BJ (cell line): ENCODE measurements at regions not wholly inside any gene's neighbourhood (a gene's known extent, or its start where the extent isn't known, plus 50 kb on each side); places are given as distances from the start of the nearest gene placed in this dataset.

Source experiments
- CTCF ChIA-PET: fragments of 350-600 bp; formaldehyde crosslinking; extraction: SDS; loops from one replicate; lab custom pipeline; 2021; ENCODE audit warnings: antibody characterized with exemption, inconsistent platforms; lab: Yijun Ruan, JAX
- POLR2A ChIA-PET: fragments of 300-600 bp; sonication (Branson Sonifier 250); formaldehyde crosslinking; extraction: SDS; loops from one replicate; lab custom pipeline; 2021; ENCODE audit warnings: antibody characterized with exemption; lab: Charles Lee
- DNase-seq: peaks from one replicate; pipeline ENCODE4 v3.0.0-alpha.2; 2011; ENCODE audit warnings: low read depth
- H3K27me3 ChIP-seq: 2 replicates; pipeline ENCODE4 v1.6.0; 2011; ENCODE audit warnings: low read length; ENCODE audit not compliant: control insufficient read depth, insufficient read depth
- H3K36me3 ChIP-seq: 2 replicates; pipeline ENCODE4 v1.5.1; 2011; ENCODE audit warnings: low read length; ENCODE audit not compliant: control insufficient read depth, insufficient read depth
- H3K4me3 ChIP-seq: 2 replicates; pipeline ENCODE4 v1.5.1; 2011; ENCODE audit warnings: low read depth, mild to moderate bottlenecking, control low read depth, low read length
- TF ChIP-seq, protein P1 (sequence below): IDR thresholded peaks from 2 replicates; pipeline ENCODE4 v1.5.1; 2011; ENCODE audit warnings: low read depth, mild to moderate bottlenecking, control low read depth, inconsistent platforms, low read length, moderate library complexity; ENCODE audit not compliant: insufficient read depth

DNA sequence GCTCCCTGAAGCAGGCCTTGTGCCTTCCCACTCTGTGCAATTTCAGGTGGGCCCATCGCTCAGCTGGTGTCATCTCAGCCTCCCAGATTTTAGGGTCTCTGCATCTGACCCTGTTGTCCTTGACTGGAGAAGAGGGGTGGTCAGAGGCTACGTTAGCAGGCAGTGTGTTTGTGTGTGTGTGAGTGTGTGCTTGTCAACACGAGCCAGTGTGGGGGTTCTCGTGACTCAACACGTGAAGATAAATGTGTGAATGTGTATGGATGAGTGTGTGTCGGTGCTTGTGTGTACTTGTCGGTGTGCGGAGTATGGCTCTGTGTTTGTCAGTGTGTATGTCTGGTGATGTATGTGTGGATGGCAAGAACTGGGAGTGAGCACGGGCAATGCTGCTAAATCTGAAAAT lies 142.6 kb upstream of the KLF4 start:
- CTCF ChIA-PET, result no interaction called here

DNA sequence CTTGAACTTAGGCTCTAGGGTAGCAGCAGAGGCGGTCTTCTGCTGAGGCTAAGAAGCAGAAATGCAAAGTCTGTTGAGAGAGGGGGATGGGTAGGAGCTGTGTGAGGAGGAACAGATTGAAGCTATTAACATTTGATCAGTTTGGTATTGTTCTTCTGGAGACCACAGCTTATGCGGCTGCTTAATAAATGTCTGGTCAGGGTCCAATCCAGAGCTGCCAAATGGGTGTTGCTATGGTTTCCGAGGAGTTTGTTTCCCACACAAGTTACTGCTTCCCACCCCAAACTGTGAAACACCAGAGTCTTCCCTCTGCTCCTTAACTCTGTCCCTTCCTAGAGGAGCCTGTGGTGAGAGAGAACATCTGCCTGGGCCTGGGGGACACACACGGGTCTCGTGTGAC lies 142.2 kb upstream of the KLF4 start:
- H3K27me3 ChIP-seq, result no peaks in the 10 kb centered on the region
- ChIA-PET CTCF (no interaction called here), POLR2A (no interaction called here)
- no peak overlapping the region for H3K4me3 ChIP-seq
- TF ChIP-seq, protein P1, sequence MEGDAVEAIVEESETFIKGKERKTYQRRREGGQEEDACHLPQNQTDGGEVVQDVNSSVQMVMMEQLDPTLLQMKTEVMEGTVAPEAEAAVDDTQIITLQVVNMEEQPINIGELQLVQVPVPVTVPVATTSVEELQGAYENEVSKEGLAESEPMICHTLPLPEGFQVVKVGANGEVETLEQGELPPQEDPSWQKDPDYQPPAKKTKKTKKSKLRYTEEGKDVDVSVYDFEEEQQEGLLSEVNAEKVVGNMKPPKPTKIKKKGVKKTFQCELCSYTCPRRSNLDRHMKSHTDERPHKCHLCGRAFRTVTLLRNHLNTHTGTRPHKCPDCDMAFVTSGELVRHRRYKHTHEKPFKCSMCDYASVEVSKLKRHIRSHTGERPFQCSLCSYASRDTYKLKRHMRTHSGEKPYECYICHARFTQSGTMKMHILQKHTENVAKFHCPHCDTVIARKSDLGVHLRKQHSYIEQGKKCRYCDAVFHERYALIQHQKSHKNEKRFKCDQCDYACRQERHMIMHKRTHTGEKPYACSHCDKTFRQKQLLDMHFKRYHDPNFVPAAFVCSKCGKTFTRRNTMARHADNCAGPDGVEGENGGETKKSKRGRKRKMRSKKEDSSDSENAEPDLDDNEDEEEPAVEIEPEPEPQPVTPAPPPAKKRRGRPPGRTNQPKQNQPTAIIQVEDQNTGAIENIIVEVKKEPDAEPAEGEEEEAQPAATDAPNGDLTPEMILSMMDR, result no peak
- no peak for DNase-seq
- no peaks in the 10 kb centered on the region for H3K36me3 ChIP-seq

More for the DNA sequence above, 142.6 kb upstream of the KLF4 start:
- Histone ChIP-seq H3K27me3 (no peaks in the 10 kb centered on the region), H3K36me3 (no peaks in the 10 kb centered on the region), H3K4me3 (no peak overlapping the region)
- no peak for DNase-seq
- POLR2A ChIA-PET, result no interaction called here
- TF ChIP-seq, protein P1, result no peak

DNA sequence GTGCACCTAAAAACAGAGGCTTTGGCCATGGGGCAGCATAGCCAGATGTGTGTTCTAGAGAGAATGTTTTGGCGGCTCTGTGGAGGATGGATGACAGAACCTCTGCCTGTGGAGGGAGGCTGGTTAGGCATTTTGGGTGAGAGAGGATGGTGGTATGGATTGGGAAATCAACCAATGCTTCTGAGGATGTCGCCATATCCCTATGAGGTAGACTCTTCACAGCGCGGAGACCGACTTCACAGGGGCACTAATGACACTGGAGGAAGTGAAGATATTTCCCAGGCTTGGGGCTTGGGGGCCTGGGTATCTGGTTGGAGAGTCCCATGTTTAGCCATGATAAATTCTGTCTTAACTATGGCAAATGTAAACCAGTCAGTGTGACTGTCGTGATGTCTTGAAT lies 140.6 kb upstream of the KLF4 start:
- DNase-seq, result no peak
- H3K4me3 ChIP-seq, result no peak overlapping the region
- no peaks in the 10 kb centered on the region for H3K27me3 ChIP-seq
- ChIA-PET POLR2A (no interaction called here), CTCF (no interaction called here)
- TF ChIP-seq, protein P1, result no peak
- no peaks in the 10 kb centered on the region for H3K36me3 ChIP-seq

DNA sequence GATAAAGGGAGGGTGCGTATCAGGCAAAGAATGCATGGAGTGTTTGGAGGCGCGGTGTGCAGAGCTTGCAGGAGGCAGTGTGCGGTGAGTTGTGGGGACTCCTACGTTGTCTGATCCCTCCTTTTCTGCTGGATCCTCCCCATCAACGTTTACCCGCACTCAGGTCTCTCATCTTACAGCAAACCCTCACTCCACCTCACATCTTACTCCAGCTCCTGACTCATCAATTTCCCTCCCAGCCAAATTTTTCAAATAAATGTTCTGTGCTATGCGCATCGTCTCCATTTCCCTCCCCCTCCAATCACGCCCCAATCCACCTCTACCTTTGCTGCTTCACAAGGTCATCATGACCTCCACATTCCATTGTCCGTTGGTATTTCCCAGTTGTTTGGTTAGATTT lies 138.9 kb upstream of the KLF4 start:
- Histone ChIP-seq H3K27me3 (no peaks in the 10 kb centered on the region), H3K4me3 (no peak overlapping the region), H3K36me3 (no peaks in the 10 kb centered on the region)
- ChIA-PET CTCF (no interaction called here), POLR2A (interaction anchor here (0.6 kb wide), 2 partner anchors 23 to 816 kb away, joined by 3 read pairs; no protein-coding TSS in a partner anchor)
- TF ChIP-seq, protein P1, result no peak
- DNase-seq, result no peak

DNA sequence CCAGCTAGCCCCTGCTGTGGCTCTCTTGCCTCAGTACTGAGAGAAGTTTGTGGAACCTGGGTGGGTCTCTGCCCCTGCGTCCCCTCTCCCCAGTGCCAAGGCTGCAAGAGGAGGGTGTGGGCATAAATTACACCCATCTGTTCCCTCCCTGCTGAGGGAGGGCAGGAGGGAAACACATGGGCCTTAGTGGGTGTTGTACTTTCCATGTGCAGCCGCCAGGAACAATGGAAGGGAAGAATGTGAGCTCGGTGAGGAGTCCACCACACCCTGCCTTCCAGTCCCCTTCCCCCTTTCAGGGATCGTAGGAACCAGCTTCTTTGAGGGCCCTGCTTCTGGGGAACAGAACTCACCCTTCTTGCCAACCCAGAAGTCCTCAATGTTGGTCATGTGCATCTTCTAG lies 138.2 kb upstream of the KLF4 start:
- ChIA-PET POLR2A (interaction anchor here (0.6 kb wide), 1 partner anchor 24 kb away, joined by 3 read pairs; no protein-coding TSS in a partner anchor), CTCF (no interaction called here)
- H3K4me3 ChIP-seq, result no peak overlapping the region
- no peak for DNase-seq
- TF ChIP-seq, protein P1, result no peak
- no peaks in the 10 kb centered on the region for H3K27me3 ChIP-seq
- no peaks in the 10 kb centered on the region for H3K36me3 ChIP-seq
